Activated naive CD4-positive, alpha-beta T cell treated with anti-CD3 and anti-CD28 coated beads for 36 hours (primary cell): ENCODE measurements at regions not wholly inside any gene's neighbourhood (a gene's known extent, or its start where the extent isn't known, plus 50 kb on each side); places are given as distances from the start of the nearest gene placed in this dataset.
"Not testable (repeated sequence)": the region's sequence is repeated elsewhere in the genome, so short reads cannot be mapped to it uniquely, and the experiment has no call there.

ENCODE experiments used
- CTCF ChIA-PET: fragments of 350-600 bp; sonication (Branson Sonifier 250); formaldehyde crosslinking; loops from one replicate; lab custom pipeline; 2021; ENCODE audit warnings: antibody characterized with exemption; lab: Charles Lee
- DNase-seq: peaks from one replicate; pipeline ENCODE4 v3.0.0-alpha.2; 2020
- H3K27ac Mint-ChIP-seq: one replicate; pipeline ENCODE4 v1.8.0; 2021; ENCODE audit warnings: mild to moderate bottlenecking, mixed read lengths
- H3K27me3 Mint-ChIP-seq: one replicate; pipeline ENCODE4 v1.8.0; 2021; ENCODE audit warnings: low read depth, mixed read lengths
- H3K36me3 Mint-ChIP-seq: one replicate; pipeline ENCODE4 v1.8.0; 2021; ENCODE audit warnings: low read depth, mixed read lengths
- H3K4me1 Mint-ChIP-seq: one replicate; pipeline ENCODE4 v1.8.0; 2021; ENCODE audit warnings: low read depth, mixed read lengths
- H3K4me3 Mint-ChIP-seq: one replicate; pipeline ENCODE4 v1.8.0; 2021; ENCODE audit warnings: mild to moderate bottlenecking, moderate library complexity, mixed read lengths
- H3K9me3 Mint-ChIP-seq: one replicate; pipeline ENCODE4 v1.8.0; 2021; ENCODE audit warnings: mixed read lengths
- intact Hi-C: fragments of 100-400 bp; cut with micrococcal nuclease; formaldehyde crosslinking; loops from one replicate; pipeline ENCODE4 v1.15.1; 2023

DNA sequence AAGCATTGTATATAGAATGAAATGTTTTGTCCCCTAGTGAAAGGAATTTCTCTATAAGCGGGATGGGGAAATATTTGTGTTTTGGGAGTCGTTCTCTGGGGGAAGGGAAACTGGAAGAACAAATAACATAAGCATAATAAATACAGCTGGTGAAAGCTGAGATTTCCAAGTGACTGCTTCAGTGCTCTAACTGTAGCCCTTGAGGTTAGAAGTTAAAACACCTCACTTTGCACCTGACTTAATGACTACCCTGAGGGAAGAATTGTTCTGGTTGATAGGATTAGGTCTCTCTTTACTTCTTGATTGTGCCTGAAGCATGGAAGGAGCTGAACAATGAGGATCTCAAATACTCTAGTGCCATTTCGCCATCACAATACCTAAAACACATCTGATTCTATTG is 307.4 kb downstream of the MAN2A1 start:
- Mint-ChIP-seq H3K36me3 (no peaks in the 10 kb centered on the region), H3K27me3 (no peaks in the 10 kb centered on the region), H3K9me3 (no peaks in the 10 kb centered on the region), H3K4me3 (no peak overlapping the region), H3K4me1 (peaks cover 18% of the 10 kb centered on the region), H3K27ac (no peak overlapping the region)
- CTCF ChIA-PET, result interaction anchor here (0.5 kb wide), 1 partner anchor 627 kb away, joined by 3 read pairs; no protein-coding TSS in a partner anchor
- DNase-seq, result no peak
- intact Hi-C loops, result no loop called here

- Mint-ChIP-seq H3K36me3 (no peaks in the 10 kb centered on the region), H3K4me3 (no peak overlapping the region), H3K27ac (no peak overlapping the region), H3K27me3 (no peaks in the 10 kb centered on the region), H3K9me3 (no peaks in the 10 kb centered on the region), H3K4me1 (peaks cover 18% of the 10 kb centered on the region)
- no peak for DNase-seq
- intact Hi-C loops, result no loop called here
- CTCF ChIA-PET, result no interaction called here
Observed at GRCh38 chr5:109998208-109998607, 308.5 kb downstream of the MAN2A1 start.

- Mint-ChIP-seq H3K27me3 (no peaks in the 10 kb centered on the region), H3K9me3 (no peaks in the 10 kb centered on the region), H3K36me3 (no peaks in the 10 kb centered on the region), H3K27ac (no peak overlapping the region), H3K4me1 (peaks cover 18% of the 10 kb centered on the region), H3K4me3 (no peak overlapping the region)
- intact Hi-C loops, result no loop called here
- DNase-seq, result no peak
- CTCF ChIA-PET, result no interaction called here
Observed at GRCh38 chr5:109998726-109999125, 309.0 kb downstream of the MAN2A1 start.

GRCh38 chr5:110001648-110002047 is 311.9 kb downstream of the MAN2A1 start:
- CTCF ChIA-PET, result interaction anchor here (1.1 kb wide), 1 partner anchor 909 kb away, joined by 5 read pairs; no protein-coding TSS in a partner anchor

DNA sequence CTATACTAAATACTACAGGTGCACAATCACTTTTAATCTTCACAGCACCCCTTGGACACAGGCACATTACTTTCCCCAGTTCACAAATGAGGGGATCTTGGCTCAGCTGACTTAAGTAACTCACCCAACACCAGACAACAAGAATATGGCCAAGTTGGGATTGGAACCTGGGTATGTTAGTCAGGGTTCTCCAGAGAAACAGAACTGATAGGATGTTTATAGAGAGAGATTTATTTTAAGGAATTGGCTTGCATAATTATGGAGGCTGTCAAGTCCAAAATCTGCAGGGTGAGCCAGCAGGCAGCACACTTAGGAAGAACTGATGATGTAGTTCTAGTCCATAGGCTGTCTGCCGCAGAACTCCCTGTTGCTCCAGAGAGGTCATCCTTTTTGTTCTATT is 312.9 kb downstream of the MAN2A1 start:
- H3K9me3 Mint-ChIP-seq, result peaks cover 2% of the 10 kb centered on the region
- peaks cover 18% of the 10 kb centered on the region for H3K4me1 Mint-ChIP-seq

More at GRCh38 chr5:110001648-110002047, 311.9 kb downstream of the MAN2A1 start:
- H3K4me1 Mint-ChIP-seq, result peaks cover 18% of the 10 kb centered on the region
- no peaks in the 10 kb centered on the region for H3K36me3 Mint-ChIP-seq
- intact Hi-C loops, result loop anchor here (1.0 kb wide), 1 partner anchor 26 kb away; no protein-coding TSS in a partner anchor
- peaks cover 2% of the 10 kb centered on the region for H3K9me3 Mint-ChIP-seq
- H3K27me3 Mint-ChIP-seq, result no peaks in the 10 kb centered on the region
- no peak overlapping the region for H3K27ac Mint-ChIP-seq
- no peak overlapping the region for H3K4me3 Mint-ChIP-seq
- DNase-seq, result no peak

DNA sequence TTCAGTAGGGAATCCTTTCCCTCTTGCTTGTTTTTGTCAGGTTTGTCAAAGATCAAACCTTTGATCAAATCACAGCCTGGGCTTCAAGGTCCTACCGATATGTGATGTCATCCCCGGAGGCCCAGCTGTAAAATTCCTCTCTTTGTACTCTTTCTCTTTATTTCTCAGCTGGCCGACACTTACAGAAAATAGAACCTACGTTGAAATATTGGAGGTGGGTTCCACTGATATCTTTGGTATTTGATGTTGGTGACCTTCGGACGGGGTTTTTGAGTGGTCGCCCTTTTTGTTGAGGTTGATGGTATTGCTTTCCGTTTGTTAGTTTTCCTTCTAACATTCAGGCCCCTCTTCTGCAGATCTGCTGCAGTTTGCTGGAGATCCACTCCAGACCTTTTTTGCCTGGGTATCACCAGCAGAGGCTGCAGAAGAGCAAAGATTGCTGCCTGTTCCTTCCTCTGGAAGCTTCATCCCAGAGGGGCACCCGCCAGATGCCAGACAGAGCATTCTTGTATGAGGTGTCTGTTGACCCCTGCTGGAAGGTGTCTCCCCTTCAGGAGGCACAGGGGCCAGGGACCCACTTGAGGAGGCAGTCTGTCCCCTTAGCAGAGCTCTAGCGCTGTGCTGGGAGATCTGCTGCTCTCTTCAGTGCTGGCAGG is 316.3 kb downstream of the MAN2A1 start:
- DNase-seq, H3K36me3 Mint-ChIP-seq, H3K4me1 Mint-ChIP-seq, H3K27me3 Mint-ChIP-seq, intact Hi-C loops, CTCF ChIA-PET, H3K4me3 Mint-ChIP-seq, H3K9me3 Mint-ChIP-seq, H3K27ac Mint-ChIP-seq: not testable (repeated sequence)

More for the DNA sequence above, 312.9 kb downstream of the MAN2A1 start:
- H3K36me3 Mint-ChIP-seq, result no peaks in the 10 kb centered on the region
- no peak for DNase-seq
- no peak overlapping the region for H3K4me3 Mint-ChIP-seq
- H3K27me3 Mint-ChIP-seq, result no peaks in the 10 kb centered on the region
- intact Hi-C loops, result no loop called here
- CTCF ChIA-PET, result interaction anchor here (1.1 kb wide), 1 partner anchor 910 kb away, joined by 5 read pairs; no protein-coding TSS in a partner anchor
- no peak overlapping the region for H3K27ac Mint-ChIP-seq

GRCh38 chr5:110007101-110007500 is 317.4 kb downstream of the MAN2A1 start:
- DNase-seq, result no peak
- H3K27me3 Mint-ChIP-seq, result no peaks in the 10 kb centered on the region
- no peak overlapping the region for H3K4me3 Mint-ChIP-seq
- no peak overlapping the region for H3K27ac Mint-ChIP-seq
- peaks cover 2% of the 10 kb centered on the region for H3K9me3 Mint-ChIP-seq
- CTCF ChIA-PET, result no interaction called here
- H3K4me1 Mint-ChIP-seq, result no peaks in the 10 kb centered on the region
- intact Hi-C loops, result no loop called here
- H3K36me3 Mint-ChIP-seq, result no peaks in the 10 kb centered on the region

DNA sequence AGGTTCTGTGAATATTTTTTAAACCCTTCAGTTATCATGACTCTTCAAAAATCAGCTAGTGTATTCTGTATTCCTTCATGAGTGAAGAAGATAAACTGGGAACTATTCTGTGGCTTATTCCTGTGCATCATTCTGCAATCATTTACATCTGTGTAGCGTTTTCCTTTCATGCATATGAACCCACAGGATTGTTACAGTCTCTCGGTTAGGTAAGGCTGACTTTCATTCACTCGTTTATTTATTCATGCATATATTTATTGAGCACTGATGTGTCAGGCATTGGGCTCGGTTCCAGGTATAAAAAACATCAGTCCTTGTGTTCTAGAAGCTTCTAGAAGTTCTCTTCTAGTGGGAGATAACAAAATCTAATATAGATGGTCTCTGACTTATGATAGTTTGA is 318.4 kb downstream of the MAN2A1 start:
- Mint-ChIP-seq H3K9me3 (peaks cover 2% of the 10 kb centered on the region), H3K4me1 (no peaks in the 10 kb centered on the region), H3K27ac (no peak overlapping the region), H3K27me3 (no peaks in the 10 kb centered on the region), H3K36me3 (no peaks in the 10 kb centered on the region), H3K4me3 (no peak overlapping the region)
- CTCF ChIA-PET, result no interaction called here
- DNase-seq, result no peak
- intact Hi-C loops, result no loop called here

GRCh38 chr5:110012145-110012544 is 322.4 kb downstream of the MAN2A1 start:
- Mint-ChIP-seq H3K27ac (no peak overlapping the region), H3K36me3 (no peaks in the 10 kb centered on the region), H3K4me3 (no peak overlapping the region), H3K4me1 (no peaks in the 10 kb centered on the region), H3K9me3 (no peaks in the 10 kb centered on the region), H3K27me3 (no peaks in the 10 kb centered on the region)
- CTCF ChIA-PET, result no interaction called here
- DNase-seq, result no peak
- intact Hi-C loops, result no loop called here

GRCh38 chr5:110013017-110013416 is 323.3 kb downstream of the MAN2A1 start:
- Mint-ChIP-seq H3K9me3 (no peaks in the 10 kb centered on the region), H3K4me3 (no peak overlapping the region), H3K4me1 (no peaks in the 10 kb centered on the region), H3K27me3 (no peaks in the 10 kb centered on the region), H3K27ac (no peak overlapping the region), H3K36me3 (no peaks in the 10 kb centered on the region)
- CTCF ChIA-PET, result no interaction called here
- intact Hi-C loops, result no loop called here
- no peak for DNase-seq

GRCh38 chr5:110017854-110018253 is 328.1 kb downstream of the MAN2A1 start:
- no peaks in the 10 kb centered on the region for H3K4me1 Mint-ChIP-seq
- H3K36me3 Mint-ChIP-seq, result no peaks in the 10 kb centered on the region
- CTCF ChIA-PET, result interaction anchor here (0.6 kb wide), 1 partner anchor 129 kb away, joined by 3 read pairs; no protein-coding TSS in a partner anchor
- H3K27ac Mint-ChIP-seq, result no peak overlapping the region
- H3K9me3 Mint-ChIP-seq, result no peaks in the 10 kb centered on the region
- no peaks in the 10 kb centered on the region for H3K27me3 Mint-ChIP-seq
- intact Hi-C loops, result no loop called here
- no peak for DNase-seq
- no peak overlapping the region for H3K4me3 Mint-ChIP-seq

DNA sequence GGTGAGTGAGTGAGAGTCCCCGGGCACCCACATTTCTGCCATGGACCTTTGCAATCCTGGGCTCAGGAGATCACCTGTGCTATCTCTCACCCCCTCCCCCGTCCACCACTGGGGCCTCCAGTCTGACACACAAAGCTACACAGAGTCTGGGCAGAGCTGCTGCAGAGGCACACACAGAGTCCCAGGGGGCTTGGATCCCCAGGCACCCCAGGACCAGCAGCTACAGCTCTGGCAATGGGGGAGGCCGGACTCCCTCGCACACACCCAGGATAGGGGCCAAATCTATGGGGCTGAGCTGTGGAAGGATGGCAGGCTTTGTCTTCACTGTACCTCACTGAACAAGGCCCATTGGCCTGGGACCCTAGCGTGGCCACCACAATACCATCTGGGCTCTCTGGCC is 328.8 kb downstream of the MAN2A1 start:
- Mint-ChIP-seq H3K27ac (no peak overlapping the region), H3K27me3 (no peaks in the 10 kb centered on the region)
- intact Hi-C loops, result no loop called here

GRCh38 chr5:110019119-110019518 is 329.4 kb downstream of the MAN2A1 start:
- no peak for DNase-seq
- intact Hi-C loops, result no loop called here
- no peaks in the 10 kb centered on the region for H3K36me3 Mint-ChIP-seq
- H3K4me3 Mint-ChIP-seq, result no peak overlapping the region
- no peaks in the 10 kb centered on the region for H3K9me3 Mint-ChIP-seq
- H3K27me3 Mint-ChIP-seq, result no peaks in the 10 kb centered on the region
- H3K27ac Mint-ChIP-seq, result no peak overlapping the region
- H3K4me1 Mint-ChIP-seq, result no peaks in the 10 kb centered on the region
- CTCF ChIA-PET, result no interaction called here

More for the DNA sequence above, 328.8 kb downstream of the MAN2A1 start:
- no peaks in the 10 kb centered on the region for H3K4me1 Mint-ChIP-seq
- no peak overlapping the region for H3K4me3 Mint-ChIP-seq
- H3K36me3 Mint-ChIP-seq, result no peaks in the 10 kb centered on the region
- DNase-seq, result no peak
- CTCF ChIA-PET, result no interaction called here
- H3K9me3 Mint-ChIP-seq, result no peaks in the 10 kb centered on the region
